Fibroblast of lung (primary cell): ENCODE measurements at regions not wholly inside any gene's neighbourhood (a gene's known extent, or its start where the extent isn't known, plus 50 kb on each side); places are given as distances from the start of the nearest gene placed in this dataset.
"Not testable (repeated sequence)": the region's sequence is repeated elsewhere in the genome, so short reads cannot be mapped to it uniquely, and the experiment has no call there.

Source experiments
- DNase-seq, 2 donors: peaks; one replicate each; pipeline versions ENCODE4 v3.0.0 to v3.0.0-alpha.2; 2010; ENCODE audit warnings: low read depth in 2 of 2
- H2AFZ ChIP-seq: 2 replicates; pipeline ENCODE4 v1.5.1; 2012; ENCODE audit warnings: low read length, control low read depth, inconsistent platforms
- H3K27ac ChIP-seq: 2 replicates; pipeline ENCODE4 v1.5.1; 2011; ENCODE audit warnings: low read length, control low read depth; ENCODE audit not compliant: insufficient read depth
- H3K27me3 ChIP-seq: 2 replicates; pipeline ENCODE4 v1.5.1; 2011; ENCODE audit warnings: mild to moderate bottlenecking, low read length; ENCODE audit not compliant: control insufficient read depth, insufficient read depth
- H3K36me3 ChIP-seq: 2 replicates; pipeline ENCODE4 v1.5.1; 2011; ENCODE audit warnings: low read length; ENCODE audit not compliant: control insufficient read depth, insufficient read depth
- H3K4me1 ChIP-seq: 2 replicates; pipeline ENCODE4 v1.5.1; 2011; ENCODE audit warnings: low read length; ENCODE audit not compliant: control insufficient read depth, insufficient read depth; ENCODE audit errors: extremely low read depth
- H3K4me2 ChIP-seq: 2 replicates; pipeline ENCODE4 v1.5.1; 2011; ENCODE audit warnings: low read length, control low read depth; ENCODE audit not compliant: insufficient read depth; ENCODE audit errors: extremely low read depth
- H3K4me3 ChIP-seq, 4 experiments: fragments of 200-600 bp in 1 of 4; sonication (generic) in 1 of 4; replicated peaks in 1 of 4; 2 replicates each; pipeline ENCODE4 v1.5.1; 2011 to 2016; ENCODE audit warnings: low read length in 4 of 4, low read depth in 3 of 4, mild to moderate bottlenecking in 3 of 4, control low read depth in 2 of 4, inconsistent platforms in 1 of 4, mixed read lengths in 1 of 4; ENCODE audit not compliant: insufficient read depth in 1 of 4; ENCODE audit errors: control extremely low read depth in 1 of 4
- H3K79me2 ChIP-seq: 2 replicates; pipeline ENCODE4 v1.5.1; 2012; ENCODE audit warnings: mild to moderate bottlenecking, low read length, inconsistent platforms; ENCODE audit not compliant: control insufficient read depth, insufficient read depth
- H3K9ac ChIP-seq: 2 replicates; pipeline ENCODE4 v1.5.1; 2011; ENCODE audit warnings: mild to moderate bottlenecking, low read length, control low read depth; ENCODE audit not compliant: insufficient read depth
- H3K9me3 ChIP-seq: 2 replicates; pipeline ENCODE4 v1.5.1; 2012; ENCODE audit warnings: low read depth, low read length; ENCODE audit not compliant: control insufficient read depth, insufficient read depth
- H4K20me1 ChIP-seq: 2 replicates; pipeline ENCODE4 v1.5.1; 2011; ENCODE audit warnings: low read length; ENCODE audit not compliant: control insufficient read depth, insufficient read depth; ENCODE audit errors: extremely low read depth
- CTCF ChIP-seq, 2 donors: IDR thresholded peaks in 1 of 2; conservative IDR thresholded peaks in 1 of 2; 1 replicate in 1 of 2; 2 replicates in 1 of 2; pipeline ENCODE4 v1.5.1; 2011 to 2012; ENCODE audit warnings: low read length in 2 of 2, control low read depth in 1 of 2, inconsistent platforms in 1 of 2, low read depth in 1 of 2, mild to moderate bottlenecking in 1 of 2
- EZH2 ChIP-seq: IDR thresholded peaks from 2 replicates; pipeline ENCODE4 v1.5.1; 2012; ENCODE audit warnings: low read length, control low read depth, mild to moderate bottlenecking; ENCODE audit errors: missing control alignments

- no peaks in the 10 kb centered on the region for H3K27me3 ChIP-seq
- H2AFZ ChIP-seq = no peak overlapping the region
- no peaks in the 10 kb centered on the region for H3K36me3 ChIP-seq
- no peak overlapping the region for H3K4me3 ChIP-seq
- no peaks in the 10 kb centered on the region for H3K4me1 ChIP-seq
- H3K9me3 ChIP-seq = no peaks in the 10 kb centered on the region
- no peak for DNase-seq
- no peaks in the 10 kb centered on the region for H3K79me2 ChIP-seq
- no peak overlapping the region for H3K27ac ChIP-seq
- H3K4me2 ChIP-seq = no peak overlapping the region
- no peaks in the 10 kb centered on the region for H4K20me1 ChIP-seq
- no peak overlapping the region for H3K9ac ChIP-seq
- TF ChIP-seq EZH2 = no peak
- TF ChIP-seq CTCF (conservative IDR thresholded peaks at IDR 0.05 in 1 of 2, IDR thresholded peaks at IDR 0.05 in 1 of 2; ENCODE audit: low read depth in 1 of 2, low read length in 2 of 2) = no peak
Observed at GRCh38 chr1:245058436-245058835, 96.3 kb upstream of the KIF26B start.

- Histone ChIP-seq H3K27me3 (no peaks in the 10 kb centered on the region), H3K4me2 (no peak overlapping the region), H3K79me2 (no peaks in the 10 kb centered on the region), H3K4me3 (no peak overlapping the region), H4K20me1 (no peaks in the 10 kb centered on the region), H3K27ac (no peak overlapping the region), H3K36me3 (no peaks in the 10 kb centered on the region), H3K9ac (no peak overlapping the region), H2AFZ (no peak overlapping the region), H3K4me1 (no peaks in the 10 kb centered on the region), H3K9me3 (no peaks in the 10 kb centered on the region)
- TF ChIP-seq EZH2 = no peak
- TF ChIP-seq CTCF (conservative IDR thresholded peaks at IDR 0.05 in 1 of 2, IDR thresholded peaks at IDR 0.05 in 1 of 2; ENCODE audit: low read depth in 1 of 2, low read length in 2 of 2) = no peak
- DNase-seq = no peak
Observed at GRCh38 chr1:245056913-245057312, 97.9 kb upstream of the KIF26B start.

GRCh38 chr1:245056296-245056695 is 98.5 kb upstream of the KIF26B start:
- peak in 1 of 2 donors; percentile 36 for DNase-seq
- not testable (repeated sequence) for H3K27ac ChIP-seq, H4K20me1 ChIP-seq, H3K4me2 ChIP-seq, H3K9me3 ChIP-seq, H3K36me3 ChIP-seq, H3K27me3 ChIP-seq, H2AFZ ChIP-seq, H3K9ac ChIP-seq, H3K79me2 ChIP-seq, H3K4me1 ChIP-seq, H3K4me3 ChIP-seq

- Histone ChIP-seq H3K27me3 (no peaks in the 10 kb centered on the region), H3K9me3 (no peaks in the 10 kb centered on the region), H2AFZ (no peak overlapping the region), H3K4me2 (no peak overlapping the region), H4K20me1 (no peaks in the 10 kb centered on the region), H3K4me1 (no peaks in the 10 kb centered on the region), H3K79me2 (no peaks in the 10 kb centered on the region), H3K27ac (no peak overlapping the region), H3K4me3 (no peak overlapping the region), H3K36me3 (no peaks in the 10 kb centered on the region), H3K9ac (no peak overlapping the region)
- DNase-seq = no peak
- TF ChIP-seq CTCF (conservative IDR thresholded peaks at IDR 0.05 in 1 of 2, IDR thresholded peaks at IDR 0.05 in 1 of 2; ENCODE audit: low read depth in 1 of 2, low read length in 2 of 2) (no peak), EZH2 (no peak)
Observed at GRCh38 chr1:245055752-245056151, 99.0 kb upstream of the KIF26B start.
